ENCODE measurements at regions not wholly inside any gene's neighbourhood (a gene's known extent, or its start where the extent isn't known, plus 50 kb on each side); places are given as distances from the start of the nearest gene placed in this dataset.
"Not testable (repeated sequence)": the region's sequence is repeated elsewhere in the genome, so short reads cannot be mapped to it uniquely, and the experiment has no call there.

- no peak for DNase-seq
Measured at GRCh38 chr18:51330739-51331138, 133.3 kb upstream of the MEX3C start.

GRCh38 chr18:51337406-51337805, 139.9 kb upstream of the MEX3C start:
- no peak for DNase-seq

- no peak for DNase-seq
Measured at GRCh38 chr18:51339856-51340255, 142.4 kb upstream of the MEX3C start.

- DNase-seq, result no peak
Measured at GRCh38 chr18:51340332-51340731, 142.9 kb upstream of the MEX3C start.

GRCh38 chr18:51342815-51343214, 145.3 kb upstream of the MEX3C start:
- DNase-seq, result no peak

- DNase-seq, result no peak
Measured at GRCh38 chr18:51345848-51346391, 148.4 kb upstream of the MEX3C start.

GRCh38 chr18:51346404-51346803, 148.9 kb upstream of the MEX3C start:
- DNase-seq, result no peak

GRCh38 chr18:51350081-51350480, 152.6 kb upstream of the MEX3C start:
- no peak for DNase-seq

GRCh38 chr18:51355841-51356240, 158.4 kb upstream of the MEX3C start:
- no peak for DNase-seq

- DNase-seq, result not testable (repeated sequence)
Measured at GRCh38 chr18:51360301-51360700, 162.8 kb upstream of the MEX3C start.

- DNase-seq, result peak; percentile 12
Measured at GRCh38 chr18:51361130-51361860, 163.8 kb upstream of the MEX3C start.

GRCh38 chr18:51363384-51363783, 165.9 kb upstream of the MEX3C start:
- DNase-seq, result no peak

GRCh38 chr18:51370996-51371395, 173.5 kb upstream of the MEX3C start:
- DNase-seq, result no peak

- no peak for DNase-seq
Measured at GRCh38 chr18:51371929-51372328, 174.4 kb upstream of the MEX3C start.

GRCh38 chr18:51382081-51382480, 184.6 kb upstream of the MEX3C start:
- no peak for DNase-seq

GRCh38 chr18:51383116-51383515, 185.6 kb upstream of the MEX3C start:
- DNase-seq, result no peak

GRCh38 chr18:51383711-51384110, 186.2 kb upstream of the MEX3C start:
- no peak for DNase-seq

GRCh38 chr18:51385270-51385669, 187.8 kb upstream of the MEX3C start:
- DNase-seq, result no peak

GRCh38 chr18:51390702-51391101, 193.2 kb upstream of the MEX3C start:
- DNase-seq, result no peak

GRCh38 chr18:51391215-51391614, 193.7 kb upstream of the MEX3C start:
- DNase-seq, result no peak

GRCh38 chr18:51391731-51392130, 194.2 kb upstream of the MEX3C start:
- no peak for DNase-seq

- DNase-seq, result no peak
Measured at GRCh38 chr18:51397347-51397962, 200.0 kb upstream of the MEX3C start.

- no peak for DNase-seq
Measured at GRCh38 chr18:51398104-51398503, 200.6 kb upstream of the MEX3C start.

All from skin of body (tissue), 1 donor.